Fibroblast of the aortic adventitia (primary cell): ENCODE measurements at regions not wholly inside any gene's neighbourhood (a gene's known extent, or its start where the extent isn't known, plus 50 kb on each side); places are given as distances from the start of the nearest gene placed in this dataset.
"Not testable (repeated sequence)": the region's sequence is repeated elsewhere in the genome, so short reads cannot be mapped to it uniquely, and the experiment has no call there.

Source experiments
- DNase-seq: peaks from one replicate; pipeline ENCODE4 v3.0.0-alpha.2; 2010; ENCODE audit warnings: low read depth
- H3K4me3 ChIP-seq: 2 replicates; pipeline ENCODE4 v1.5.1; 2011; ENCODE audit warnings: low read depth, mild to moderate bottlenecking, control low read depth, low read length, moderate library complexity
- TF ChIP-seq, protein P1 (sequence below): IDR thresholded peaks from 2 replicates; pipeline ENCODE4 v1.5.1; 2011; ENCODE audit warnings: mild to moderate bottlenecking, low read length, control low read depth, inconsistent platforms; ENCODE audit not compliant: insufficient read depth

DNA sequence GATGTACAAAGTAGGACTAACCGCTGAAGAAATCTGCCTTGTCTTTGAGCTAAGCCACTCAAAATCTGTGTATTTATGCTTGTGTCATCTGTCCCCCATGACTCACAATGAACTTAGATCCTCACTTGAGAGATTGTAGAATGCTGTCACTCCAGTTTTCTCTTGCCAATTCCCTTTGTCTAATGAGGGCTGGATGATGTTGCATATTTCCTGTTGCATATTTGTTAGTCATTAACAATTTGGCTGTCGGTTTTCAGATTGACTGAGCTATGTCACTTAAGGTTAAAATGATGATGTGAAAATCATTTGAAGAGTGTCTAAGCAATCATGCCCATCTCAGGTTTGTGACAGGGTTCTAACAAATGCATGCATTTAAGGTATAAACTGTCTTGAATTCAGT lies 481.7 kb downstream of the CDH10 start:
- DNase-seq: no peak
- H3K4me3 ChIP-seq: no peak overlapping the region
- TF ChIP-seq, protein P1, sequence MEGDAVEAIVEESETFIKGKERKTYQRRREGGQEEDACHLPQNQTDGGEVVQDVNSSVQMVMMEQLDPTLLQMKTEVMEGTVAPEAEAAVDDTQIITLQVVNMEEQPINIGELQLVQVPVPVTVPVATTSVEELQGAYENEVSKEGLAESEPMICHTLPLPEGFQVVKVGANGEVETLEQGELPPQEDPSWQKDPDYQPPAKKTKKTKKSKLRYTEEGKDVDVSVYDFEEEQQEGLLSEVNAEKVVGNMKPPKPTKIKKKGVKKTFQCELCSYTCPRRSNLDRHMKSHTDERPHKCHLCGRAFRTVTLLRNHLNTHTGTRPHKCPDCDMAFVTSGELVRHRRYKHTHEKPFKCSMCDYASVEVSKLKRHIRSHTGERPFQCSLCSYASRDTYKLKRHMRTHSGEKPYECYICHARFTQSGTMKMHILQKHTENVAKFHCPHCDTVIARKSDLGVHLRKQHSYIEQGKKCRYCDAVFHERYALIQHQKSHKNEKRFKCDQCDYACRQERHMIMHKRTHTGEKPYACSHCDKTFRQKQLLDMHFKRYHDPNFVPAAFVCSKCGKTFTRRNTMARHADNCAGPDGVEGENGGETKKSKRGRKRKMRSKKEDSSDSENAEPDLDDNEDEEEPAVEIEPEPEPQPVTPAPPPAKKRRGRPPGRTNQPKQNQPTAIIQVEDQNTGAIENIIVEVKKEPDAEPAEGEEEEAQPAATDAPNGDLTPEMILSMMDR: no peak

DNA sequence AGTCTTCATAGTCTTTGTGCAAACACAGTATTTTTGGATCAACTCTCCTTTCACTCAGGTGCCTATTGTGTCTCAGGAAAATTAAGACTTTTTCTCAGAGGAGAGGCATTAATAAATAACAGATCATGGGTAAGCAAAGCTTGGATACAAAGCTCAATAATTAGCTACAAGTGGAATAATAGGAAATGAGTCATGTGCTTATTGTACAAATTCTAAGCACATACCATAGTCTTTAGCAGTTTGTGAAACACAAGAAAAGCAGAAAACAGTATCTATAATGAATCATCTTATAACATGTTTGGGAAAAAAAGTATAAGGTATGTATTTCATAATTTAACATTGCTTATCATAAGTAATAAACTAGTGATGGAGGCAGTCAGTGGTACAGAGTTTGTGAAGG lies 477.0 kb downstream of the CDH10 start:
- TF ChIP-seq, protein P1: no peak
- no peak for DNase-seq
- no peak overlapping the region for H3K4me3 ChIP-seq

DNA sequence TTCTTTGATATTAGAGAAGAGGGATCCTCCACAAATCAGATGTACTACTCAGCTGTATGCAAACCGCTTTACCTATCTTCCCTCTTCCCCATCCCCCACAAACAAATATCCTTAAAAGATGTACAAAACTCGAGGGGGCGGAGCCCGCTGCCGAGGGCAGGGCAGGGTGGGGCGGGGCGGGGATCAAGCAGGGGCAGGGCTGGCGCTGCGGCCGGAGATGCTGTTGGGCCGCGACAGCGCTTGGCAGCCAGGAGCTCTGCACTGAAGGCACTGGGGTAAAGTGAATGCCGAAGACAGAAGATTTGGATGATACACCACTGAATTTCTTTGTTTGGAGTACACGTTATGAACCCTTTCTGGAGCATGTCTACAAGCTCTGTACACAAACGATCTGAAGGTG lies 474.8 kb downstream of the CDH10 start:
- H3K4me3 ChIP-seq: no peak overlapping the region
- TF ChIP-seq, protein P1: no peak

DNA sequence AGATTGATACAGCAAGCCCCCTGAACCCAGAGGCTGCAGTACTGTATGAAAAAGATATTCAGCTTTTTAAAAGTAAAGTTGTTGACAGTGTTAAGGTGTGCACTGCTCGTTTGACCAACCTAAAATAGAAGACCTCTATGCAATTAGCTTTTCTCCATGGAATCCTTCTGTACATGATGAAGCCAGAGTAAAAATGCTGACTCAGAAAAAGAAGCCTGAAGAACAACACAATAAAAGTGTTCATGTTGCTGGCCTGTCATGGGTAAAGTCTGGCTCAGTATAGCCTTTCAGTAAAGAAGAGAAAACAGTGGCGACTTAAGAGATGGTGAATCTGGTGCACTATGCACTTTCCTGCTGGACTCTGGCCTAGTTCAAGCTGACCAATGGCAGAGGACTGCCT lies 473.8 kb downstream of the CDH10 start:
- not testable (repeated sequence) for DNase-seq, H3K4me3 ChIP-seq

More for the DNA sequence above, 474.8 kb downstream of the CDH10 start:
- DNase-seq: no peak

DNA sequence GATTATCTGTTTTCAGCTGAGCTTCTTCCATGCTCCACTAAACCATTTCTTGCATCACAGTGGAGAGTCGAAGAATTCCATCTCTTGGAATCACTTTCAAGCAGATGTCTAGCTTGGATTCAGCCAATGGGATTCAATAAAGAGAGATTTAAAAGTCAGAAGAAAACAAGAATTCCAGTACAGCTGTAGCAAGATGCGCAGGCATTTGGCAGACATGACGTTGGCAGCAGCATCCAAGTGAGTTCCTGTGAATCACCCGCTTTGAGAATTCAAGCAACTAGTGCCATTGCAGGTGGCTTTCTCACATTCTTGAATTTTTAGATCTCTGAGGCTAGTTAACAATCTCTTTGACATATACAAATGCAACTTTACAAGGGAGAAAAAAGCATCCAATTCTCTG lies 467.0 kb downstream of the CDH10 start:
- TF ChIP-seq, protein P1: no peak
- no peak for DNase-seq
- H3K4me3 ChIP-seq: no peak overlapping the region

DNA sequence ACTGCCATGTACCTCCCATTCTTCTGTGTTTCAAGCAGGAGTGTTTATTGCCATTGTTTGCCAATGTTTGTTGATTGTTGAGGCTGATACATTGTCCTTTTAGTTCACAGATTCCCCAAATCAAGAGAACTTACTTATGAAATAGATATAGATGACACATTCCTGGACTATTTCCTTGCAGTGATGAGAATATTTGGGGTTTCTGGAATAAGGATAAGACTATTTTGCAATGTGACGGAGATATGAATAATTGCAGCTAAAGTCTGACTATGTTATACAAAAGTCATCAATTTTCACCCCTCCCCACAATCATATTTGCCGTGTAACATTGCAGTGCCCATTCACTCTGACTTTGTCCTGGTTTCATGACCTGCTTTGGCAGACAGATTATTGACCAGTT lies 460.8 kb downstream of the CDH10 start:
- peak; percentile 0 for DNase-seq
- no peak overlapping the region for H3K4me3 ChIP-seq
- TF ChIP-seq, protein P1: no peak

DNA sequence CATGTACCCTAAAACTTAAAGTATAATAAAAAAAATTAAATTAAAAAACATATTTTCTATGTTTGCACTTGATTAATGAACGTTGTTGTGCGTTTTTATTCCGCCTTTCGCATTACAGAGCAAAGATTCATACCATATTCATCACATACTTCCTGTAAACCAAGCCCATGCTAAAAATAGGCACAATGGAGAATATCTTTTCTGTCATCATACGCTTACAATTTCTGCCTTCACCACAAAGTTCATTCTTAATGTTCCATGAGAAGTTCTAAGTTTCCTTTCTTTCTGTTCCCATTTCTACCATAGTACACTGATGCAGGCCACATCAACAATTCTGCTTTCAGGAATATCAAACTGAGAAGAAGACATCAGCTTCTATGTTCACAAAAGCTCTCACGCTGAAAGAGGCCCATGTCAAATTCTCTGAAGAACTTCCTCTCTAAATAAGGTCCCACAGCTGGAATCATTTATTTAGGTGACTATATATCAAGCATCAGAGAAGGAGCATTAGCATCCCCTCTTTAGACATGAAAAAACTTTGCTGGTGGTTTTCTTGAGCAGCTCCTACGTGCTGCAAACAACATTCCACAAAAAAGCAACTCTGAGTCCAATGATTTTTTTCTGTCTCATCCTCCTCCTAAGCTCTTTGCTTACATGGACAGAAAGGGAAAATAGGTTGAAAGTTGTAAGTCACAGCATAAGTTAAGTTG lies 456.4 kb downstream of the CDH10 start:
- DNase-seq: no peak
- TF ChIP-seq, protein P1: no peak
- H3K4me3 ChIP-seq: no peak overlapping the region
